Inflammatory macrophage (primary cell): ENCODE measurements at regions not wholly inside any gene's neighbourhood (a gene's known extent, or its start where the extent isn't known, plus 50 kb on each side); places are given as distances from the start of the nearest gene placed in this dataset.

Experiments used
- DNase-seq, 2 donors: peaks; one replicate each; pipeline ENCODE4 v3.0.0-alpha.2; 2020 to 2022

DNA sequence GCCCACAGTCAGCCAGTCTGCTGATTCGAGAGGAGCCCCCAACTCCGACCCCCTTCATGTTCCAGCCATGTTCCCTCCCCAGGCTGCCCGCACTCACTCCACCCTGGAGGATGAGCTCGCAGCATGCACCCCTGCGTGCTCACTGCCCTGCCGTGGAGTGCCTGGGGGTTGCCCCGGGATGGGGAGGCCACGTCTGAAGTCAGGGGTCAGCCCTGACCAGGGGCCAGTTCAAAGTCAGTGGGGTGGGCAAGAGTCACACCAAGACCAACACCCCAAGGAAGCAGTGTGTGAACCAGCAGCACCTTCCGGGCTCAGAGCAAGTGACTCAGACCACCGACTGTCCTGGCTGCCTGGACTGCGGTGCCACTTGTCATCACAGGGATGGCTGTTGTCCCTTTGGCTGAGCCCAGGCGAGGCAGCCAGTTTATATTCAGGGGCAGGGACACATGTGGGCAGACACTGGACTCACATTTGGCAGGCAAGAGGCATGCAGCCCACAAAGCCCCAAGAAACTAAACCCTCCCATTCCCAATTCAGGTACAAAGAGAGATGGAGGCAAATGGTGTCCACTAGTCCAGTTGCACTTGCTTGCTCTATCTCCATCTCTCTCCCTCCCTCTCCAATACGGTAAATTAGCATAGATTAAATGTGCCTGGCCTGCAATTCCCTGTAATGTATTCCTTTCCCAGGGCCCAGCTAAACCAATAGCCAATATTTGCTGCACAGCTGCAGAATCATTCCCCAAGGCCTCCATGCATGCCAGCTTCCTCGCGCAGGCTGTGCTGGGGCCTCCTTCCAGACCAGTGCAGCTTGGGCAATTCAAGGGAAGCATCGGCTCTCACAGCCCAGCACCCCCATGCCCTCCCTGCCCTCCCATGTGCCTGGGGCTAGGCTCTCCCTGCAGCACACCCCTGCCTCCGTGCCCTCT is 135.7 kb upstream of the IQSEC1 start:
- no peak for DNase-seq

DNA sequence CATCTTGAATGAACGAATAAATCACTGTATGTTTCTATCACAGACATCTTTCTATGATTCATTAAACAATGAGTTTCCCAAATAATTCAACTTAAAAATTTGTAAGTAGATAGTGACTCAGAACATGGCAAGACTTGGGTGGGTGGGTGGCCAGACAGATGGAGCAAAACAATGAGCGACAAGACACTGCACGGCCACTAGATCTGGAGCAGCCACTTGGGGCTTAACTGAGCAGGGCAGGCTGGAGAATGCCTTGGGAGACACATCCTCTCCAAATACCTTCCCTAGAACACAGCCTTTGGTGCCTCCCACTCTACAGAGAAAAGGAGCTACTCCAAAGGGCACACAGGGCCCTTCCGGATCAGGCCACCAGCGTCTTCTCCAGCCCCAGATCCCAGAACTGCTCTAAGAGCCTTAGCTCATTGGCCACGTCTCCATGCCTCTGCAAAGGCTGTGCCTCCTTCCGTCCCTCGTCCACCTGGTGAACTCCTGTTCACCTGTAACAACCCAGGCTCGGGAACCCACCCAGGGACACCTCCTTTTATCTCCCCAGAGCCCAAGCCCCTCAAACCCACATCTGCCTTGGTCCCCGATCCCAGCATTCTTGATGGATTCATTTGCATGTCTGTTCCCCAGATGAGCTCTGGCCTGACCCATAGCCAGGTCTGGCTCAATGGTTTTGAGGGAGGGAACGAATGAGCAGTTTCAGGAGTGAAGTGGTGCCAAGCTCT is 134.9 kb upstream of the IQSEC1 start:
- DNase-seq: no peak

DNA sequence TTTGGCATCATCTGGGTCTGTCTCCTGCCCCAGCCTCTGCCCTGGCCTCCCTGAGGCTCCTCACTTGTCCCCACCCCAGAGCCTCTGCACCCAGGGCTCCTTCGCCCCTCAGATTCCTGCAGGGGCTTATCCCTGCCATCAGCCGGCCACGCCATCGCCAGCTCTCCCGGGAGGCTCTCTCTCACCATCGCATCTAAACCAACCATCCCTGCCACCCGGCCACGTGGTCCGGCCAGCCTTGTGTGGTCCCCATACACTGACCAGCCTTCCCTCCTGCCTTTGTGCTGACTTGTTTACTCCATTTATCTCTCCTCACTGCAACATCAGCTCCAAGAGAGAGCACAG is 134.3 kb upstream of the IQSEC1 start:
- no peak for DNase-seq

DNA sequence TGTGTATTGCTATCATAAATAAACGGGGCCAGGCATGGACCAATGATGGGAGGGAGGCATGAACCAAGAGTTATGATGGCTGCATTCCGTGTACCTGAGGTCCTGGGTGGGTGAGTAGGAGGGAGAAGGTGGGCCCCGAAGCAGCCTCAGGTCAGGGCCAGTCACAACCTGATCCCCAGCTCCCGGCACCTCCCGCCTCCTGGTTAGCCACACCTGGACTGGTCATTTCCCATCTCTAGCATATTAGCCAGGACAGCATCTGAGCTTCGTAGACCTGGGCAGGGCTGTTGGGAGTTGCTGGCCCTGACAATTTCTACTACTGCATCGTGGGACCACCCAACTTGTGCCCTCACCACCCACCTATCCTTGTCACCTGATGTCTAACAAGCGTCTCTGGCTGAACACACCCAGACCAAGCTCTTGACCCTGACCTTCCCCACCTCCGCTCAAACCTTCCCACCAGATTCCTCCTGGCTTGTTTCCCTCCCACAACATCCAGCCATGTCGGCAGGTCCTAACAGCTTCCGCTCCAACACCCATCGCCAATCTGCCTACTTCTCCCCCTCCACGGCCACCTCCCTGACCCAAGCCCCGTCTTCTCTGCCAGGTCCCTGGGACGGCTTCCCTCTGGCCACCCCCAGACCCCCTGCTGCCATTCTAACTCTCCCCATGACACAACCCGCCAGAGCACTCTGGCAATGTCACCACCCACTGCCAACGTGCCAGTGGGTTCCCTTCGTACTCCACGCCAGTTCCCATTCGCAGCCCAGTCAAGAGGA is 133.8 kb upstream of the IQSEC1 start:
- DNase-seq: no peak

DNA sequence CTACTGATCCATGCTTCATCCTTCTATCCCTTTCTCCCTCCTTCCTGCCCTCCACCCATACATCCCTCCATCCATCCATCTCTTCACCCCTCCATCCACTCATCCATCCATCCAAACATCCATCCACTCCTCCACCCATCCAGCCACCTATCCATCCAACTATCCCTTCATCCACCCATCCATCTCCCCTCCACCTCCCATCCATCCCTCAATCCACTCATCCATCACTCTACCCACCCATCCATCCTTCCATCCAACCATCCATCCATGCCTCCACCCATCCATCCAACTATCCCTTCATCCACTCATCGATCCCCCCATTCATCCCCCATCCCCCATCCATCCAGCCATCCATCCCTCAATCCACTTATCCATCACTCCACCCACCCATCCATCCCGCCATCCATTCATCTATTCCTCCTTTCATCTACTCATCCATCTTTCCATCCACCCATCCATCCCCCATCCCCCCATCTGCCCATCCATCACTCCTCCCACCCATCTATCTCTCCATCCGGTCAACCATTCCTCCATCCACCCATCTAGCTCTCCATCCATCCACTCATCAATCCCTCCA is 132.4 kb upstream of the IQSEC1 start:
- DNase-seq: no peak

DNA sequence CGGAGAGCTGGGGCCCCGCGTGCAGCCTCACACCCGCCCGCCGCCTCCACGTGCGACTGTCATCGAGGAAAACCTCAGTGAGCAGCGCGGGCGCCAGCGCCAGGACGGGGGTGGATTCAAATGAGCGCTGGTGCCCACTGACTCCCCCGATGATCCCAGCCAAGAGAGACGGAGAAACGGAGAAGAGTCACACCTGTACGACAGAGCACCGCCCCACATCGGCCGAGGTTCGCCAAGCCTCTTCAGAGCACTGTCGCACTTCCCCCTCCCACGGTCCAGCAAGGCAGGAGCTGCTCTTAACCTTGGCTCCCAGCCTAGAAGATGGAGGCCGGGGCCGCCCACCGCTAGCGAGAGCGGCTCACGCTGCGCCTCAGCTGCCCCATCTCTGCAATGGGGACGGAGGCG is 130.9 kb upstream of the IQSEC1 start:
- DNase-seq: no peak

DNA sequence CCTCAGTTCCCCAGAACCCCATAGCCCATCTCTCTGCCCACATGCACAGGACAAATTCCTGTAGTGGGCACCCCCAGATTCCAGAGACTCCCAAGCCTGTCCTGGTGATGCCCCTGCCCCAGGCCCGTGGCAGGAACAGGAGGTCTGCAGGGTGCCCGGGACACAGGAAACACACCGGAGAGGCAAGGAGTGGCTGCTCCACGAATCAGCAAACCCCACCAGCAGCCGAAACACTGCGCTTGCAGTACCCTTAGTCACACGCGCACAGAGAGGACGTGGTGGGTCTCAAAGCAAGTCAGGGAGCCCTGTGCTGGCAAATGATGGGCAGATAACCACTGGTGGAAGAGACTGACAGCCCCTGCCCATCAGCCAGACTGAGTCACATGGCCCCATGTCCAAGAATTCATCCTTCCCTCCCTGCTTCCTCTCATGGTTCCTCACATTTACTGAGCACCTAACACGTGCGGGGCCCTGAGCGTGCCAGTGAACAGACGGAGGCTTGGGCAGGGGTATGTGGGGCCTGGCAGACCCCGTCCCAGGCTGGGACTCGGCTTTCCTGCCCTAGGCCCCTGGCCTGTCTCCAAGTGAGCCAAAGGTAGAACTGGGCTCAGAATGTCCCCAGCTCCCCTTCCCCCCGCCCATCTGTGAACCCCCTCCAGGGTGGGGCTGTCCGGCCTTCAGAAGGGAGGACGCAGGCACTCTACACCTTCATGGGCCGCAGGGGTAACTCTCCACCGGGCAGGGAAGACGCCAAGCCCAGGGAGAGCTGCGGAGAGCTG is 130.4 kb upstream of the IQSEC1 start:
- DNase-seq: no peak

DNA sequence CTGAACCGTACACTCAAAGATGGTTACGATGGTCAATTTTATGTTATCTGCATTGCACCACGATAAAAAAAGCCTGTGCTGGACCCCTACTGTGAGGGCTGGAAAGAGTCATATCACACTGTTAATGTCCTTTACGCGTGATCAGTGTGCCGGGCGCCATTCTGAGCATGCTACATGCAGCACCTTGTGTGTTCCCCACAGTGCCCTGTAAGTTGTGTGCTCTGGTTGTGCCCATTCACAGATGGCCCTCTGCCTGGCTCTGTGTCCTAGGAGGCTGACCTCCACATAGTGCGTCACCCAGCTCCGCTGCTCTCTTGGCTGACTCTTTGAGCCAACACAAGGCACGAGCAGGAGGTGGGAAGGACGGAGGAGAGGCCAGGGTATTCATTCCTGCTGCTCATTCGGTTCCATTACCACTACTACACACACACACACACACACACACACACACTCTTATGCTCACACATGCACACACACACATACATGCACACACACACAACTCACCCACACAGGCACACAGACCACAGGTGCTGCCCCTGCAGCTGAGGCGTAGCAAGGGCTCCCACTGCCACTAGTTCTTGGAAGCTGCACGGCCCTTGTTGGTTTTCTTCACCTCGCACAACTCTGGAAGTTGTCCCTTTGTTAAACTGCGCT is 129.6 kb upstream of the IQSEC1 start:
- DNase-seq: no peak

DNA sequence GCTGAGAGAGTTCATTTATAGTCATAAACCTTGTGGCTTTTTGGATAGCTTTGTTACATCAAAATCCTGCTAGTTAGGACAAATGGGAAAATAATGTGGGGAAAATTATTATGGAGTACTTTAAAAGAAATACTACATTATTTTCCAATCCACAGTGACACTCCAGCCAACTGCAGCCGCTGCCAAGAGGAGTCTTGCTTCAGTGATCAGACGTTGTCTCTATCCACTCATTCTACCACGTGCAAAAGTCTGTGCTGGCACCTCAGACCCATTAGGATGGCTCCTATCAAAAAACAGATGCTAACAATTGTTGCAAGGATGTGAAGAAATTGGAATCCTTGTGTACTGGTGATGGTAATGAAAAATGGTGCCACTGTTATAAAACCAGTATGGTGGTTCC is 128.6 kb upstream of the IQSEC1 start:
- no peak for DNase-seq

DNA sequence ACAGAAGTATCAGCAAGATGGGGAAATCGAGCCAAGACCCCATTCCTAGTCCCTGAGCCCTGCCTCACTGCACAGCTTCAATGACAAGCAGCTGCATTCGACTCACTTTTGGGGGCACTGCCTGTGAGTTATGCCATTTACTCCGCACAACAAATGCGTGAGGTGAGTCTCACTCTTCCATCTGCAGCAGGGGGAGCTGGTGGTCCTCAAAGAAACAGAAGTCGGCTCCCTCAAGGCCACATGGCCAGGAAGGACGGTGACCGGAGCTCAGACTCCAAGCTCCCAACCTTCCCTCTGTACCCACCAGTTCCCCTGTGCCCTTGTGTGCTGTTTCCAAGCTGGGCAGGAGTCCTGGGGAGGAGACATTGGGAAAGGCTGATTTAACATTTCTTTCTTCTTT is 127.7 kb upstream of the IQSEC1 start:
- DNase-seq: no peak

DNA sequence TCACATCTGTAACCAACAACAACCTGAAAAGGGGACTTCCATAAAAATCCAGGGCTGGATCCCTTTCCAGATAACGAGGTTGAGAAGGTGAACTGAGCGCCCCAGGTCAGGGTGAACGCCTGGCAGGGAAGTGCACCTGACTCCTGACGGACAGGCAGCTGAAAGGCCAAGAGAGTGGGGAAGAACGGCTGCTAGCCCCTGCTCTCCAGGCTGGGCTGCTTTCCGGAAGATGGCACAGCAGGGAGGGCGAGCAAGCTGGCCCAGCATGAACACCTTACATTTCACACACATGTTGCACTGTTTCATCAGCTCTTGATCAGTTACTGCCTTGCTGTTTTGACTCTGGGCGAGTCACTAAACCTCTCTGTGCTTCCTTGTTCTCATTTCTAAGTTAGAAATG is 127.2 kb upstream of the IQSEC1 start:
- no peak for DNase-seq

DNA sequence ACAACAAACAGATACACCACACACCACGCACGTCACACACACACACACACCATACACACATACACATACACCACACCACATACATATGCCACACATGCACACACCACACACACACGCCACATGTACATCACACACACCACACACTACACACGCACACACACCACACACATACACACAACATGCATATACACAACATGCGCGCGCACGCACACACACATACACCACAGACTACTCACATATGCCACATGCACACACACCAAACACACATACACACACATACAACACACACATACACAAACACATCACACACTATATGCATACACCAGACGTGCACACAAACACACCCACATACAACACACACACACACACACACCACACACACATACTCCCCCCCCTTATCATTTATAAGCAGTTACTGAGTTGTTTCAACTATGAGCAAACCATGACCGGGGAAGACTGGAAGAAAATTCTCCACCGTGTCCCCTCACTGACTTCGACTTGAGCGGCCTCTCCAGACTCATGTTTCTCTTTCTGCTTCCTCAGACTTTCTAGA is 126.7 kb upstream of the IQSEC1 start:
- DNase-seq: no peak

DNA sequence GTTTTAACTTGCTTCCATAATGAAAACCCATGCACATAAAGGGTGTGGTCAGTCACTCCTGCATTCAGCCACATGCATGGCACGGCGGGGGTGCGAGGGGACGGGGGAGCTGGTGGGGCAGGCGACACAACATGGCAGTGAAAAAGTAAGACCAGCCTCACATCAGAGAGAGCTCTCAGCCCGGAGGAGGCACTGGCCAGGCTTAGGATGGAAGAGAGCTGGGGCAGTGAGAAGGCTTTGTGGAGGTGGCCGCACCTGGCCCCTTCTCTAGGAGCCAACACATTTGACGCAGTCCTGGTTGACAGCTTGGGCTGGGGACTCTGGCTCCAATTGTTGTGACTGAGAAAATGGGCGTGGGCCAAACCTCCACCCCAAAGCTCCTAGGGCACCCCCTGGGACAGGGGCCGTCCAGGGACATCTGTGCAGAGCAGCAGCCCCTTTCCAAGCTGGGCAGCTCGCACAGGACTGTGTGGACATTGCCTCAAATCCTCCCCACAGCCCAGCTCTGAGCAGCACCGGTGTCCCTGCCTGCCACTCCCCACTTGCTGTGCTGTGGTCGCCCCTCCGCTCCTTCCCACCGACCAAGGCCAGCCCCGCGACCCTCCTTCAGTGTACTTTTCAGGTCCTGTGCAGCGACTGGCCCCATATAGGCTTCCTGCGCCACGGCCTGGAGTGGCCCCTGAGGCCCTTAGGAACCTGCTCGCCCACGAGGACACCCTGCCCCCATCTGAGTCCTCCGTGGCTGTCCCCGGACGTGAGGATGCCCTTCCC is 126.0 kb upstream of the IQSEC1 start:
- no peak for DNase-seq

DNA sequence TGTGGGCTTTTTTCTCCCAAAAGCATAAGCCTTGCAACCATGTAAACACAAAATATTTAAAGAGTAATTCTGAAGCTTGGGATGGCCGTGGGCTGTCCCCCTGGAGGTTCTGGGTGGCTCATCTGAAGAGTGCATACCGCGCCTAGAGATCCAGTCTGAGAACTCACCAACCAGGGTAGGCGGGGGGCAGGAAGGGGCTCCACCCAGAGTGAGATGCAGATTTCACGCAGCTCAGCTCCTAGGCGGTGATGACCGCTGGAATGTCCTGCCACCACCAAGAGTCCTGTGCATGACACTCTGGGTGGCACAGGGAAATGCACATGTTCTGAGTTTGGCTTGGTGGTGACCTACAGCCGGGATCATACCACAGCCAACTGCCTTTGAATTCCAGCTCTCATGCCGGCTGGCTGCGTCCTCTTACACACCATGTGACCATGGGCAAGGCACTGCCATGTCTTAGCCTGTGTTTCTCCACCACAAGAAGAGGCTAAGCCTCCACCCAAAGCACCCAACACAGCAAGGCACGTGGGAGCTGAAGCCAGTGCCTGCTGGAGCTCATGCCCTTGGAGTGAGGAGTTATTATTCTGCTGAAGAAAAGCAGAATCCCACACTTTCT is 125.1 kb upstream of the IQSEC1 start:
- no peak for DNase-seq

DNA sequence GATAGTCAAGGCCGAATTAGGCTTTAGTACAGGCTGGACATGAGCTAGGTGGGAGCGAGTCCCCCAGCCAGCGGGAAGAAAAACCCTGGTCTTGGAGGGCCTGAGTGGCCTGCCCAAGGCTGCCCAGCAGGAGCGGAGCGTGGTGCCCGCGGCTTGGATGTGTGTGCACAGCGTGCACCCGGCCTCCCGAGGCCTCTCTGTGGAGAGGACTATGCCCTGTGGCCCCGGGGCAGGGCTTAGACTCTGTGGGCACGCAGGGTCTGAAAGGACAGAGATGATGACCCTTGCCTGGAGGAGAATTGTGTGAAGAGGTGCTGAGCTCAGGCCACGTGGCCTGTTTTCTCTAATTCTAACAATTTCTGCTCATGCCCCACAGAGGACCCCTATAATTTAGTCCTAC is 124.6 kb upstream of the IQSEC1 start:
- DNase-seq: no peak

DNA sequence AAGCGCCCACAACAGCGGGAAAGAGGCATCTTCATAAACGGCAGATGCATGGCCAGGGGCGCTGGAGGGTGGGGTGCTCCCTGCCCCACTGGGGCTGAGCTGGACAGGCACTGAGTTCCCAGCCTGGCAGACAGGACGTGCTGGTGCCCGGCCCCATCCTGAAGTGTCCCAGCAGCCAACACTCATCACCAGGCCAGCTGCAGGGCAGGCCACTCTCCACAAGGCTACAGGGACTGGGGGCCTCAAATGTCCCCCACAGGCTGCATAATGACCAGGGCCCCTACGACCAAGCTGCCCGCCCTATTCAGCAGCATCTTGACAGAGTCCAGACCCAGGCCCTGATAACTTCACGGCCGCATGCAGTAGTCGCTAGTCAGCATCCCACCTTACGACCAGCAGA is 124.1 kb upstream of the IQSEC1 start:
- DNase-seq: no peak

DNA sequence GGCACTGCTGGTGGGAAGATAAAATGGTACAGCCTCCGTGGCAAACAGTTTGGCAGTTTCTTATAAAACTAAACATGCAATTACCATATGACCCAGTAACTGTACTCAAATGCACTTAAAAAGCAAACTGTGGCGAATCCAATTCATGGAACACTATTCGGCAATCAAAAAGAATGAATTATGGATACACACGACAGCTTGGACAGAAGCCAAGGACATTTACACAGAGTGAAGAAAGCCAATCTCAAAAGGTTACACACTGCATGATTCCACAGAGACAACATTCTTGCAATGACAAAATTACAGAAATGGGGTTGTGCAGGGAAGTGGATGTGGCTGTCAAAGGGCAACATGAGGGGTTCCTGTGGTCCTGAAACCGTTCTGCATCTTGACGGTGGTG is 122.1 kb upstream of the IQSEC1 start:
- DNase-seq: no peak

DNA sequence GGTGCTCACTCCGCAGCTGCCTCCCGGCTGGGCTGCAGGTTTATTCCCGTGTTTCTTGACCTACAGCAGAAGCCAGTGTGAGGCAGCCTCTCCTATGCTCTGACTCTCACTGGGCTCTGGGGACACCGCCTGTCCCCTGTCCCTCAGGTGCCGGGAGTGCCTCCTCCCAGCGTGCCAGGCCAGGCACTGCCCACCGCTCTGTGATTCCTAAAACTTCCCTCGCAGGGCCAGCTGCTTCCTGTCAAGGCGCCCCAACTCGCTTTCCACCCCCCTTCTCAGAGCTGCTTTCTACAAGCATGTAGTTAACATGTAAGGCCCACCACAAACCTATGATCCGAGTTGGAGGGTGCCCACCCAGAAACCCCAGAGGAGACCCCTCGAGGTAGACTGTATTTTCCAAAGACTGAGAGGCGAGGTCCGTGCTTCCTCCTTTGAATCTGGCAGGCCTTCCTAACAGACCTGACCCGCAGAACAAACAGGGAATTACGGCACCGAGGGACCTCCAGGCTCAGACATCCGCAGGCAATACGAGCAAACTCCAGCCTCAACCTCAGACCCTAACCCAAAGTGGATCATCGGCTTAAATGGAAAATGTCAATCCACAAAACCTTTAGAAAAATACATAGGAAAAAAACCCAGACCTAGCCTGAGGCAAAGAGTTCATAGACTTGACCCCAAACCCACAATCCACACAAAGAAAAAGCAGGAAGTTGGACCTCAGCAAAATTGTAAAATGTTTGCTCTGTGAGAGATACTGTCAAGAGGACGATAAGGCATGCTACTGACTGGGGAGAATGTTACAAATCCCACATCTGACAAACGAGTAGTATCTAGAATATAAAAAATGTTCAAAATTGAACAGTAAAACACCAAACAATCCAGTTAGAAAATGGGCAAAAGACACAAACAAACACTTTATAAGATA is 121.3 kb upstream of the IQSEC1 start:
- no peak for DNase-seq
